ENCODE measurements at regions not wholly inside any gene's neighbourhood (a gene's known extent, or its start where the extent isn't known, plus 50 kb on each side); places are given as distances from the start of the nearest gene placed in this dataset.

GRCh38 chrX:16012250-16012649 is 111.1 kb upstream of the GRPR start:
- TF ChIP-seq EZH2 (IDR thresholded peaks at IDR 0.05; ENCODE audit: insufficient read depth, poor library complexity, severe bottlenecking) = no peak
- no peak for TF ChIP-seq EZH2phosphoT487 (IDR thresholded peaks at IDR 0.05; ENCODE audit: insufficient read depth, low read depth)

All from GM23248 (cell line).